NCI-H2029 treated with DMSO at 0.1 percent for 48 hours (cell line): ENCODE measurements at regions not wholly inside any gene's neighbourhood (a gene's known extent, or its start where the extent isn't known, plus 50 kb on each side); places are given as distances from the start of the nearest gene placed in this dataset.
"Not testable (repeated sequence)": the region's sequence is repeated elsewhere in the genome, so short reads cannot be mapped to it uniquely, and the experiment has no call there.

ENCODE experiments used
- DNase-seq: peaks from one replicate; lab custom pipeline; 2025; lab: John Stamatoyannopoulos, UW

GRCh38 chr12:127043731-127044130, 1223.2 kb upstream of the TMEM132C start:
- no peak for DNase-seq

GRCh38 chr12:127044836-127045235, 1222.1 kb upstream of the TMEM132C start:
- no peak for DNase-seq

GRCh38 chr12:127046467-127046866, 1220.5 kb upstream of the TMEM132C start:
- no peak for DNase-seq

GRCh38 chr12:127048057-127048456, 1218.9 kb upstream of the TMEM132C start:
- DNase-seq, result no peak

GRCh38 chr12:127048525-127048924, 1218.4 kb upstream of the TMEM132C start:
- not testable (repeated sequence) for DNase-seq

- DNase-seq, result no peak
These were observed 1215.8 kb upstream of the TMEM132C start for GRCh38 chr12:127051139-127051538.

- DNase-seq, result no peak
These were observed 1214.3 kb upstream of the TMEM132C start for GRCh38 chr12:127052511-127053232.

- no peak for DNase-seq
These were observed 1212.4 kb upstream of the TMEM132C start for GRCh38 chr12:127054531-127054930.

- DNase-seq, result no peak
These were observed 1206.6 kb upstream of the TMEM132C start for GRCh38 chr12:127060310-127060847.

- no peak for DNase-seq
These were observed 1206.0 kb upstream of the TMEM132C start for GRCh38 chr12:127060933-127061332.

- no peak for DNase-seq
These were observed 1203.5 kb upstream of the TMEM132C start for GRCh38 chr12:127063339-127064072.

- DNase-seq, result no peak
These were observed 1202.8 kb upstream of the TMEM132C start for GRCh38 chr12:127064207-127064606.

GRCh38 chr12:127065595-127065994, 1201.4 kb upstream of the TMEM132C start:
- DNase-seq, result no peak

- no peak for DNase-seq
These were observed 1196.3 kb upstream of the TMEM132C start for GRCh38 chr12:127070515-127071157.

- no peak for DNase-seq
These were observed 1192.8 kb upstream of the TMEM132C start for GRCh38 chr12:127074161-127074560.

GRCh38 chr12:127075981-127076380, 1191.0 kb upstream of the TMEM132C start:
- no peak for DNase-seq

GRCh38 chr12:127077262-127078045, 1189.5 kb upstream of the TMEM132C start:
- DNase-seq, result no peak

GRCh38 chr12:127078577-127079350, 1188.2 kb upstream of the TMEM132C start:
- DNase-seq, result no peak

GRCh38 chr12:127079636-127080035, 1187.3 kb upstream of the TMEM132C start:
- DNase-seq, result no peak

GRCh38 chr12:127081058-127081457, 1185.9 kb upstream of the TMEM132C start:
- DNase-seq, result no peak
